SK-N-SH treated with all-trans-retinoic acid at 6 μM for 48 hours (cell line): ENCODE measurements at regions not wholly inside any gene's neighbourhood (a gene's known extent, or its start where the extent isn't known, plus 50 kb on each side); places are given as distances from the start of the nearest gene placed in this dataset.

Experiments
- ATAC-seq: fragments of 200-7000 bp; cut with Tn5 transposase; 3 replicates; pipeline ENCODE4 v1.9.1; 2020; ENCODE audit warnings: mild to moderate bottlenecking, moderate library complexity
- ARNTL ChIP-seq: fragments of 450-650 bp; formaldehyde crosslinking; IDR thresholded peaks from 2 replicates; pipeline ENCODE4 v1.5.0; 2020; ENCODE audit warnings: low read depth, mild to moderate bottlenecking, moderate library complexity, borderline replicate concordance
- BACH2 ChIP-seq: fragments of 250-450 bp; sonication (Bioruptor Pico); IDR thresholded peaks from 2 replicates; pipeline ENCODE4 v1.9.0; 2021; ENCODE audit warnings: mild to moderate bottlenecking, borderline replicate concordance
- CREB5 ChIP-seq: fragments of 250-450 bp; sonication (Bioruptor Pico); IDR thresholded peaks from 2 replicates; pipeline ENCODE4 v1.5.1; 2020; ENCODE audit warnings: low read depth, mild to moderate bottlenecking, moderate library complexity
- CSDC2 ChIP-seq: fragments of 250-450 bp; sonication (Bioruptor Pico); IDR thresholded peaks from 2 replicates; pipeline ENCODE4 v1.5.0; 2020; ENCODE audit warnings: mild to moderate bottlenecking, moderate library complexity
- ESRRG ChIP-seq: fragments of 250-450 bp; sonication (Bioruptor Pico); IDR thresholded peaks from 2 replicates; pipeline ENCODE4 v1.6.1; 2021; ENCODE audit warnings: mild to moderate bottlenecking
- GLIS3 ChIP-seq: fragments of 250-450 bp; sonication (Bioruptor Pico); IDR thresholded peaks from 2 replicates; pipeline ENCODE4 v1.5.0; 2020; ENCODE audit warnings: mild to moderate bottlenecking, moderate library complexity
- OSR1 ChIP-seq: fragments of 250-450 bp; sonication (Bioruptor Pico); IDR thresholded peaks from 2 replicates; pipeline ENCODE4 v1.8.0; 2022; ENCODE audit warnings: moderate library complexity, mild to moderate bottlenecking, inconsistent platforms
- POU6F1 ChIP-seq: fragments of 250-450 bp; sonication (Bioruptor Pico); IDR thresholded peaks from 2 replicates; pipeline ENCODE4 v1.8.0; 2021; ENCODE audit warnings: low read depth, mild to moderate bottlenecking, moderate library complexity, borderline replicate concordance
- RARB ChIP-seq: fragments of 250-450 bp; sonication (Bioruptor Pico); IDR thresholded peaks from 2 replicates; pipeline ENCODE4 v1.8.0; 2021; ENCODE audit warnings: mild to moderate bottlenecking, moderate library complexity
- SNAI2 ChIP-seq: fragments of 250-450 bp; sonication (Bioruptor Pico); IDR thresholded peaks from 2 replicates; pipeline ENCODE4 v1.5.0; 2020; ENCODE audit warnings: mild to moderate bottlenecking, moderate library complexity
- TCF4 ChIP-seq: fragments of 250-450 bp; sonication (Bioruptor Pico); IDR thresholded peaks from 2 replicates; pipeline ENCODE4 v1.8.0; 2021; ENCODE audit warnings: mild to moderate bottlenecking, moderate library complexity, borderline replicate concordance
- TOX ChIP-seq: fragments of 250-450 bp; sonication (Bioruptor Pico); IDR thresholded peaks from 2 replicates; pipeline ENCODE4 v1.8.0; 2021; ENCODE audit warnings: mild to moderate bottlenecking, moderate library complexity, borderline replicate concordance
- ZC3H10 ChIP-seq: fragments of 250-450 bp; sonication (Bioruptor Pico); IDR thresholded peaks from 2 replicates; pipeline ENCODE4 v1.5.1; 2021; ENCODE audit warnings: mild to moderate bottlenecking, moderate library complexity
- ZFP3 ChIP-seq: fragments of 250-450 bp; sonication (Bioruptor Pico); IDR thresholded peaks from 2 replicates; pipeline ENCODE4 v1.5.0; 2020; ENCODE audit warnings: mild to moderate bottlenecking, moderate library complexity
- ZFP30 ChIP-seq: fragments of 450-650 bp; formaldehyde crosslinking; IDR thresholded peaks from 2 replicates; pipeline ENCODE4 v1.5.0; 2022; ENCODE audit warnings: mild to moderate bottlenecking, moderate library complexity
- ZNF565 ChIP-seq: fragments of 450-650 bp; formaldehyde crosslinking; conservative IDR thresholded peaks from 2 replicates; pipeline ENCODE4 v1.5.0; 2020; ENCODE audit warnings: low read depth, mild to moderate bottlenecking, moderate library complexity
- ZNF8 ChIP-seq: fragments of 450-650 bp; formaldehyde crosslinking; IDR thresholded peaks from 2 replicates; pipeline ENCODE4 v1.5.0; 2020; ENCODE audit warnings: mild to moderate bottlenecking, moderate library complexity
- TF ChIP-seq, protein P1 (sequence below): fragments of 250-450 bp; sonication (Bioruptor Pico); IDR thresholded peaks from 2 replicates; pipeline ENCODE4 v1.8.0; 2020; ENCODE audit warnings: mild to moderate bottlenecking, moderate library complexity, borderline replicate concordance
- TF ChIP-seq, protein P2 (sequence below): fragments of 250-450 bp; sonication (Bioruptor Pico); IDR thresholded peaks from 2 replicates; pipeline ENCODE4 v1.5.1; 2021; ENCODE audit warnings: mild to moderate bottlenecking, moderate library complexity

GRCh38 chr2:82224301-82224940, 1919.9 kb upstream of the LRRTM1 start:
- TF ChIP-seq ZFP30 (no peak), POU6F1 (no peak), GLIS3 (CRISPR knock-in tag) (no peak)
- TF ChIP-seq, all 23 proteins: peak for 0
- no peak for ATAC-seq

- TF ChIP-seq ARNTL (CRISPR knock-in tag) (no peak), SNAI2 (CRISPR knock-in tag) (no peak), ZNF565 (CRISPR knock-in tag) (no peak), POU6F1 (no peak), ESRRG (CRISPR knock-in tag) (no peak), TCF4 (no peak), ZC3H10 (CRISPR knock-in tag) (no peak), BACH2 (CRISPR knock-in tag) (no peak), ZNF8 (CRISPR knock-in tag) (no peak), TOX (no peak)
- TF ChIP-seq, protein P1, sequence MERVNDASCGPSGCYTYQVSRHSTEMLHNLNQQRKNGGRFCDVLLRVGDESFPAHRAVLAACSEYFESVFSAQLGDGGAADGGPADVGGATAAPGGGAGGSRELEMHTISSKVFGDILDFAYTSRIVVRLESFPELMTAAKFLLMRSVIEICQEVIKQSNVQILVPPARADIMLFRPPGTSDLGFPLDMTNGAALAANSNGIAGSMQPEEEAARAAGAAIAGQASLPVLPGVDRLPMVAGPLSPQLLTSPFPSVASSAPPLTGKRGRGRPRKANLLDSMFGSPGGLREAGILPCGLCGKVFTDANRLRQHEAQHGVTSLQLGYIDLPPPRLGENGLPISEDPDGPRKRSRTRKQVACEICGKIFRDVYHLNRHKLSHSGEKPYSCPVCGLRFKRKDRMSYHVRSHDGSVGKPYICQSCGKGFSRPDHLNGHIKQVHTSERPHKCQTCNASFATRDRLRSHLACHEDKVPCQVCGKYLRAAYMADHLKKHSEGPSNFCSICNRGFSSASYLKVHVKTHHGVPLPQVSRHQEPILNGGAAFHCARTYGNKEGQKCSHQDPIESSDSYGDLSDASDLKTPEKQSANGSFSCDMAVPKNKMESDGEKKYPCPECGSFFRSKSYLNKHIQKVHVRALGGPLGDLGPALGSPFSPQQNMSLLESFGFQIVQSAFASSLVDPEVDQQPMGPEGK (CRISPR knock-in tag), result no peak
- ATAC-seq, result no peak
These were observed 1910.7 kb upstream of the LRRTM1 start for GRCh38 chr2:82215212-82215611.

GRCh38 chr2:82199493-82199852, 1894.9 kb upstream of the LRRTM1 start:
- TF ChIP-seq, protein P2, sequence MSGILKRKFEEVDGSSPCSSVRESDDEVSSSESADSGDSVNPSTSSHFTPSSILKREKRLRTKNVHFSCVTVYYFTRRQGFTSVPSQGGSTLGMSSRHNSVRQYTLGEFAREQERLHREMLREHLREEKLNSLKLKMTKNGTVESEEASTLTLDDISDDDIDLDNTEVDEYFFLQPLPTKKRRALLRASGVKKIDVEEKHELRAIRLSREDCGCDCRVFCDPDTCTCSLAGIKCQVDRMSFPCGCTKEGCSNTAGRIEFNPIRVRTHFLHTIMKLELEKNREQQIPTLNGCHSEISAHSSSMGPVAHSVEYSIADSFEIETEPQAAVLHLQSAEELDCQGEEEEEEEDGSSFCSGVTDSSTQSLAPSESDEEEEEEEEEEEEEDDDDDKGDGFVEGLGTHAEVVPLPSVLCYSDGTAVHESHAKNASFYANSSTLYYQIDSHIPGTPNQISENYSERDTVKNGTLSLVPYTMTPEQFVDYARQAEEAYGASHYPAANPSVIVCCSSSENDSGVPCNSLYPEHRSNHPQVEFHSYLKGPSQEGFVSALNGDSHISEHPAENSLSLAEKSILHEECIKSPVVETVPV (CRISPR knock-in tag), result no peak
- TF ChIP-seq ZC3H10 (CRISPR knock-in tag) (no peak), CREB5 (no peak), OSR1 (CRISPR knock-in tag) (no peak), POU6F1 (no peak), RARB (CRISPR knock-in tag) (no peak), ZNF565 (CRISPR knock-in tag) (no peak), ZFP30 (no peak), CSDC2 (CRISPR knock-in tag) (no peak), ZFP3 (CRISPR knock-in tag) (no peak), ESRRG (CRISPR knock-in tag) (no peak)
- no peak for ATAC-seq
